Erythroblast (primary cell): ENCODE measurements at regions not wholly inside any gene's neighbourhood (a gene's known extent, or its start where the extent isn't known, plus 50 kb on each side); places are given as distances from the start of the nearest gene placed in this dataset.
"Not testable (repeated sequence)": the region's sequence is repeated elsewhere in the genome, so short reads cannot be mapped to it uniquely, and the experiment has no call there.

ENCODE experiments used
- GATA1 ChIP-seq: IDR thresholded peaks from 2 replicates; pipeline ENCODE4 v1.6.1; 2011; ENCODE audit warnings: low read depth, mild to moderate bottlenecking, control low read depth, low read length, moderate library complexity
- POLR2A ChIP-seq: IDR thresholded peaks from 2 replicates; pipeline ENCODE4 v1.6.1; 2011; ENCODE audit warnings: mild to moderate bottlenecking, low read length

- TF ChIP-seq POLR2A, GATA1: not testable (repeated sequence)
Observed at GRCh38 chrX:39068634-39069033, 267.4 kb downstream of the MID1IP1 start.
